IMR-90 (cell line): ENCODE measurements at regions not wholly inside any gene's neighbourhood (a gene's known extent, or its start where the extent isn't known, plus 50 kb on each side); places are given as distances from the start of the nearest gene placed in this dataset.

ENCODE experiments used
- ATAC-seq: fragments of 200-7000 bp; cut with Tn5 transposase; 2 replicates; pipeline ENCODE4 v1.9.1; 2020; ENCODE audit warnings: low read depth, mild to moderate bottlenecking, moderate library complexity
- BruUV-seq: library from RNA; stranded (reverse); fragments of 400-500 nt; replicated peaks from 2 replicates; lab custom pipeline; 2021; lab: Mats Ljungman, UMichigan
- CTCF ChIA-PET: fragments of 300-600 bp; formaldehyde crosslinking; extraction: SDS; loops from one replicate; lab custom pipeline; 2021; ENCODE audit warnings: antibody characterized with exemption; lab: Yijun Ruan, JAX
- POLR2A ChIA-PET: fragments of 300-600 bp; sonication (Branson Sonifier 250); formaldehyde crosslinking; loops from one replicate; lab custom pipeline; 2022; ENCODE audit warnings: antibody characterized with exemption; ENCODE audit not compliant: unreplicated experiment; lab: Charles Lee
- DNase-seq: peaks from one replicate; pipeline ENCODE4 v3.0.0; 2013
- H2AFZ ChIP-seq: replicated peaks from 2 replicates; pipeline ENCODE3; 2013; ENCODE audit warnings: low read length, mild to moderate bottlenecking; ENCODE audit not compliant: poor library complexity
- H2AK5ac ChIP-seq: 2 replicates; pipeline ENCODE4 v1.6.1; 2013; ENCODE audit warnings: low read depth, low read length, inconsistent platforms
- H2AK9ac ChIP-seq: replicated peaks from 2 replicates; pipeline ENCODE3; 2013; ENCODE audit warnings: mild to moderate bottlenecking, low read depth, low read length, moderate library complexity; ENCODE audit not compliant: poor library complexity
- H2BK120ac ChIP-seq: 2 replicates; pipeline ENCODE4 v1.6.1; 2013; ENCODE audit warnings: low read depth, low read length, inconsistent platforms
- H2BK15ac ChIP-seq: 3 replicates; pipeline ENCODE4 v1.6.1; 2013; ENCODE audit warnings: low read depth, low read length, inconsistent platforms
- H2BK20ac ChIP-seq: 2 replicates; pipeline ENCODE4 v1.6.1; 2013; ENCODE audit warnings: low read depth, mild to moderate bottlenecking, inconsistent platforms, low read length, moderate library complexity
- H2BK5ac ChIP-seq: 2 replicates; pipeline ENCODE4 v1.6.1; 2013; ENCODE audit warnings: mild to moderate bottlenecking, low read depth, low read length, inconsistent platforms; ENCODE audit not compliant: poor library complexity, severe bottlenecking
- H3K14ac ChIP-seq: replicated peaks from 2 replicates; pipeline ENCODE4 v1.6.1; 2013; ENCODE audit warnings: low read depth, low read length, inconsistent platforms
- H3K18ac ChIP-seq: 2 replicates; pipeline ENCODE4 v1.6.1; 2013; ENCODE audit warnings: low read depth, low read length, control low read depth
- H3K23ac ChIP-seq: 2 replicates; pipeline ENCODE4 v1.6.1; 2013; ENCODE audit warnings: low read depth, low read length, inconsistent platforms
- H3K27ac ChIP-seq: 2 replicates; pipeline ENCODE4 v1.5.1; 2013; ENCODE audit warnings: mild to moderate bottlenecking, control low read depth, low read length; ENCODE audit not compliant: insufficient read depth
- H3K27me3 ChIP-seq: 2 replicates; pipeline ENCODE4 v1.6.1; 2013; ENCODE audit warnings: low read length; ENCODE audit not compliant: control insufficient read depth, insufficient read depth
- H3K36me3 ChIP-seq: 2 replicates; pipeline ENCODE4 v1.6.1; 2013; ENCODE audit warnings: low read length, mixed read lengths; ENCODE audit not compliant: control insufficient read depth, insufficient read depth
- H3K4ac ChIP-seq: 2 replicates; pipeline ENCODE4 v1.6.1; 2013; ENCODE audit warnings: low read depth, low read length, inconsistent platforms
- H3K4me1 ChIP-seq: 2 replicates; pipeline ENCODE4 v1.6.1; 2013; ENCODE audit warnings: low read length, mixed read lengths; ENCODE audit not compliant: control insufficient read depth, insufficient read depth
- H3K4me2 ChIP-seq: 2 replicates; pipeline ENCODE4 v1.6.1; 2013; ENCODE audit warnings: low read depth, mild to moderate bottlenecking, control low read depth, low read length, moderate library complexity
- H3K4me3 ChIP-seq: 2 replicates; pipeline ENCODE4 v1.5.1; 2013; ENCODE audit warnings: low read depth, mild to moderate bottlenecking, control low read depth, low read length, moderate library complexity; ENCODE audit not compliant: insufficient read depth
- H3K56ac ChIP-seq: 2 replicates; pipeline ENCODE4 v1.6.1; 2013; ENCODE audit warnings: low read length, inconsistent platforms; ENCODE audit not compliant: insufficient read depth; ENCODE audit errors: extremely low read depth
- H3K79me1 ChIP-seq, 2 experiments: 2 replicates each; pipeline ENCODE4 v1.6.1; 2013; ENCODE audit warnings: low read length in 2 of 2, inconsistent platforms in 1 of 2, low read depth in 1 of 2
- H3K9ac ChIP-seq: 2 replicates; pipeline ENCODE4 v1.6.1; 2013; ENCODE audit warnings: low read depth, low read length, control low read depth
- H3K9me1 ChIP-seq: 2 replicates; pipeline ENCODE4 v1.6.1; 2013; ENCODE audit warnings: low read length, inconsistent platforms; ENCODE audit not compliant: insufficient read depth
- H3K9me3 ChIP-seq: 2 replicates; pipeline ENCODE4 v1.6.1; 2013; ENCODE audit warnings: low read length; ENCODE audit not compliant: control insufficient read depth, insufficient read depth
- H4K20me1 ChIP-seq: 2 replicates; pipeline ENCODE4 v1.6.1; 2013; ENCODE audit warnings: low read length, inconsistent platforms; ENCODE audit not compliant: insufficient read depth
- H4K5ac ChIP-seq: 2 replicates; pipeline ENCODE4 v1.6.1; 2013; ENCODE audit warnings: mild to moderate bottlenecking, low read depth, low read length, control low read depth
- H4K8ac ChIP-seq, 2 experiments: 2 replicates each; pipeline ENCODE4 v1.6.1; 2013; ENCODE audit warnings: low read depth in 2 of 2, low read length in 2 of 2, control low read depth in 1 of 2, inconsistent platforms in 1 of 2
- H4K91ac ChIP-seq: 2 replicates; pipeline ENCODE4 v1.6.1; 2013; ENCODE audit warnings: low read depth, low read length, inconsistent platforms; ENCODE audit not compliant: insufficient read depth
- CHD1 ChIP-seq: IDR thresholded peaks from 2 replicates; pipeline ENCODE4 v1.6.1; 2012; ENCODE audit warnings: low read depth, low read length, improper control_type of control experiment
- CTCF ChIP-seq: conservative IDR thresholded peaks from 2 replicates; pipeline ENCODE4 v1.5.1; 2012; ENCODE audit warnings: mild to moderate bottlenecking, low read depth, low read length, improper control_type of control experiment
- MAFK ChIP-seq: IDR thresholded peaks from 2 replicates; pipeline ENCODE4 v1.6.1; 2012; ENCODE audit warnings: low read depth, low read length, improper control_type of control experiment
- MXI1 ChIP-seq: IDR thresholded peaks from 2 replicates; pipeline ENCODE4 v1.6.1; 2012; ENCODE audit warnings: low read depth, mild to moderate bottlenecking, low read length, moderate library complexity, borderline replicate concordance
- RAD21 ChIP-seq: IDR thresholded peaks from 2 replicates; pipeline ENCODE4 v1.6.1; 2012; ENCODE audit warnings: low read length, improper control_type of control experiment
- RCOR1 ChIP-seq: IDR thresholded peaks from 2 replicates; pipeline ENCODE4 v1.6.1; 2012; ENCODE audit warnings: mild to moderate bottlenecking, low read length, improper control_type of control experiment; ENCODE audit not compliant: insufficient replicate concordance
- USF2 ChIP-seq: fragments of 150-350 bp; IDR thresholded peaks from 2 replicates; pipeline ENCODE4 v1.6.1; 2017; ENCODE audit warnings: mild to moderate bottlenecking, antibody characterized with exemption, low read length, low read depth
- WGBS, 2 experiments: methylation state at CpG; one replicate each; pipeline versions ENCODE4 v1.1.5 to v1.1.7; 2013; ENCODE audit warnings: missing lambda C conversion rate in 2 of 2; ENCODE audit not compliant: insufficient read length in 1 of 2; ENCODE audit errors: extremely low coverage in 2 of 2; 5-methylcytosine and 5-hydroxymethylcytosine counted together
- dilution Hi-C: fragments of 300-500 bp; cut with HindIII; formaldehyde crosslinking; loops from one replicate; pipeline ENCODE4 v1.14.3; 2018; ENCODE audit warnings: low sequenced_read_pairs; ENCODE audit not compliant: unreplicated experiment
- in situ Hi-C: fragments of 300-500 bp; cut with MboI; formaldehyde crosslinking; loops from 3 replicates; pipeline ENCODE4 v1.14.3; 2019; ENCODE audit warnings: low sequenced_read_pairs, inconsistent platforms, mixed read lengths
- intact Hi-C: fragments of 100-400 bp; cut with micrococcal nuclease; formaldehyde crosslinking; loops from 2 replicates; pipeline ENCODE4 v1.10.0; 2022

GRCh38 chr2:76311728-76312127 is 601.0 kb upstream of the GCFC2 start:
- no CpG with 5 or more reads among the region's 4 CpGs for WGBS, 2 experiments
- intact Hi-C loops: no loop called here
- no peak overlapping the region for H3K23ac ChIP-seq
- no peak for DNase-seq
- no peak overlapping the region for H3K14ac ChIP-seq
- no peak overlapping the region for H2BK120ac ChIP-seq
- in situ Hi-C loops: no loop called here
- no peaks in the 10 kb centered on the region for H3K9me3 ChIP-seq
- POLR2A ChIA-PET: no interaction called here
- H4K91ac ChIP-seq: no peak overlapping the region
- no peak overlapping the region for H3K4ac ChIP-seq
- no peak overlapping the region for H2BK5ac ChIP-seq
- CTCF ChIA-PET: no interaction called here
- dilution Hi-C loops: no loop called here
- H4K8ac ChIP-seq: no peak overlapping the region
- ATAC-seq: no peak
- no peak overlapping the region for H2BK20ac ChIP-seq
- no peaks in the 10 kb centered on the region for H3K27me3 ChIP-seq
- H4K20me1 ChIP-seq: no peaks in the 10 kb centered on the region
- H2AK9ac ChIP-seq: no peak overlapping the region
- no peaks in the 10 kb centered on the region for H3K9me1 ChIP-seq
- no peaks in the 10 kb centered on the region for H3K79me1 ChIP-seq
- H3K9ac ChIP-seq: no peak overlapping the region
- H3K36me3 ChIP-seq: no peaks in the 10 kb centered on the region
- H4K5ac ChIP-seq: no peak overlapping the region
- H3K4me1 ChIP-seq: no peaks in the 10 kb centered on the region
- H3K56ac ChIP-seq: no peak overlapping the region
- TF ChIP-seq RCOR1 (no peak), MXI1 (no peak), CHD1 (no peak), MAFK (no peak), RAD21 (no peak), CTCF (no peak), USF2 (no peak)
- H3K4me3 ChIP-seq: no peak overlapping the region
- H2AK5ac ChIP-seq: no peak overlapping the region
- no peak overlapping the region for H3K4me2 ChIP-seq
- no TSS peak for BruUV-seq
- H3K18ac ChIP-seq: no peak overlapping the region
- no peak overlapping the region for H3K27ac ChIP-seq
- H2BK15ac ChIP-seq: no peak overlapping the region
- H2AFZ ChIP-seq: no peak overlapping the region
